ENCODE measurements at regions not wholly inside any gene's neighbourhood (a gene's known extent, or its start where the extent isn't known, plus 50 kb on each side); places are given as distances from the start of the nearest gene placed in this dataset.

GRCh38 chr4:170227928-170228327 lies 138.2 kb upstream of the AADAT start:
- no peak overlapping the region for H3K27ac ChIP-seq (ENCODE audit: low read depth, low read length, poor library complexity, severe bottlenecking)
- no peaks in the 10 kb centered on the region for H3K27me3 ChIP-seq (ENCODE audit: insufficient read depth, low read length)
- H3K4me2 ChIP-seq (ENCODE audit: low read length): no peak overlapping the region
- H3K4me1 ChIP-seq (ENCODE audit: insufficient read depth, low read length, severe bottlenecking): no peaks in the 10 kb centered on the region
- H3K36me3 ChIP-seq (ENCODE audit: insufficient read depth, low read length): no peaks in the 10 kb centered on the region
- H3K4me3 ChIP-seq (ENCODE audit: low read depth, low read length, poor library complexity, severe bottlenecking): no peak overlapping the region
- H3K79me2 ChIP-seq (ENCODE audit: insufficient read depth, low read length): no peaks in the 10 kb centered on the region
- H3K9ac ChIP-seq (ENCODE audit: low read length): no peak overlapping the region
- H3K9me3 ChIP-seq (ENCODE audit: low read length): no peaks in the 10 kb centered on the region
- no peaks in the 10 kb centered on the region for H3K9me2 ChIP-seq (ENCODE audit: low read depth, low read length)
- no peaks in the 10 kb centered on the region for H3F3A ChIP-seq (ENCODE audit: insufficient read depth, low read length)
- no peak for TF ChIP-seq EZH2 (IDR thresholded peaks at IDR 0.05; ENCODE audit: borderline replicate concordance, low read length)
- TF ChIP-seq, protein P1, sequence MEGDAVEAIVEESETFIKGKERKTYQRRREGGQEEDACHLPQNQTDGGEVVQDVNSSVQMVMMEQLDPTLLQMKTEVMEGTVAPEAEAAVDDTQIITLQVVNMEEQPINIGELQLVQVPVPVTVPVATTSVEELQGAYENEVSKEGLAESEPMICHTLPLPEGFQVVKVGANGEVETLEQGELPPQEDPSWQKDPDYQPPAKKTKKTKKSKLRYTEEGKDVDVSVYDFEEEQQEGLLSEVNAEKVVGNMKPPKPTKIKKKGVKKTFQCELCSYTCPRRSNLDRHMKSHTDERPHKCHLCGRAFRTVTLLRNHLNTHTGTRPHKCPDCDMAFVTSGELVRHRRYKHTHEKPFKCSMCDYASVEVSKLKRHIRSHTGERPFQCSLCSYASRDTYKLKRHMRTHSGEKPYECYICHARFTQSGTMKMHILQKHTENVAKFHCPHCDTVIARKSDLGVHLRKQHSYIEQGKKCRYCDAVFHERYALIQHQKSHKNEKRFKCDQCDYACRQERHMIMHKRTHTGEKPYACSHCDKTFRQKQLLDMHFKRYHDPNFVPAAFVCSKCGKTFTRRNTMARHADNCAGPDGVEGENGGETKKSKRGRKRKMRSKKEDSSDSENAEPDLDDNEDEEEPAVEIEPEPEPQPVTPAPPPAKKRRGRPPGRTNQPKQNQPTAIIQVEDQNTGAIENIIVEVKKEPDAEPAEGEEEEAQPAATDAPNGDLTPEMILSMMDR (IDR thresholded peaks at IDR 0.05; ENCODE audit: low read length): no peak
- no peaks in the 10 kb centered on the region for H4K20me1 ChIP-seq (ENCODE audit: insufficient read depth, low read length)
- no peak overlapping the region for H2AFZ ChIP-seq (ENCODE audit: low read length)

DNA sequence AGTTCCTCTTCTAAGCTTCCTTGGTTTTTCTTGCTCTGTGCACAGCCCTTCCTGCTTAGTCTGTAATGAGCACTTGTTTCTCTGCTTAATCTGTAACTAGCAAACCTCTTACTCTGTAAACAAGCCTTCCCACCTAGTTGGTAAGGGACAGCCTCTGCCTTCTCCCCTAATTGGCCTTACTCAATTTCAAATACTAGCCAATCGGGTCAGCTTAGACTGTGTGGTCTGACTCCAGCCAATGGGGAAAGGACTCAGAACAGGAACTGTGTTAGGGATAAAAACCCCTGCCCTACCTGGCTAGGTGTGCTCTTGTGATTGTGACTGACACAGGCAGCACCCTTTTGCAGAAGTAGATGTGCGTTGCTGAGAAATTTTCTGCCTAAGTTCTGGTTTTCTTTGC lies 136.5 kb upstream of the AADAT start:
- H3K36me3 ChIP-seq (ENCODE audit: insufficient read depth, low read length): no peaks in the 10 kb centered on the region
- no peaks in the 10 kb centered on the region for H3K27me3 ChIP-seq (ENCODE audit: insufficient read depth, low read length)
- no peaks in the 10 kb centered on the region for H3K9me2 ChIP-seq (ENCODE audit: low read depth, low read length)
- TF ChIP-seq, protein P1 (IDR thresholded peaks at IDR 0.05; ENCODE audit: low read length): no peak
- TF ChIP-seq EZH2 (IDR thresholded peaks at IDR 0.05; ENCODE audit: borderline replicate concordance, low read length): no peak
- H2AFZ ChIP-seq (ENCODE audit: low read length): no peak overlapping the region
- H3K4me2 ChIP-seq (ENCODE audit: low read length): no peak overlapping the region
- H3K9ac ChIP-seq (ENCODE audit: low read length): no peak overlapping the region
- H3K79me2 ChIP-seq (ENCODE audit: insufficient read depth, low read length): no peaks in the 10 kb centered on the region
- H3K9me3 ChIP-seq (ENCODE audit: low read length): no peaks in the 10 kb centered on the region
- H3K4me1 ChIP-seq (ENCODE audit: insufficient read depth, low read length, severe bottlenecking): no peaks in the 10 kb centered on the region
- H3K4me3 ChIP-seq (ENCODE audit: low read depth, low read length, poor library complexity, severe bottlenecking): no peak overlapping the region
- H3K27ac ChIP-seq (ENCODE audit: low read depth, low read length, poor library complexity, severe bottlenecking): no peak overlapping the region
- no peaks in the 10 kb centered on the region for H3F3A ChIP-seq (ENCODE audit: insufficient read depth, low read length)
- no peaks in the 10 kb centered on the region for H4K20me1 ChIP-seq (ENCODE audit: insufficient read depth, low read length)

DNA sequence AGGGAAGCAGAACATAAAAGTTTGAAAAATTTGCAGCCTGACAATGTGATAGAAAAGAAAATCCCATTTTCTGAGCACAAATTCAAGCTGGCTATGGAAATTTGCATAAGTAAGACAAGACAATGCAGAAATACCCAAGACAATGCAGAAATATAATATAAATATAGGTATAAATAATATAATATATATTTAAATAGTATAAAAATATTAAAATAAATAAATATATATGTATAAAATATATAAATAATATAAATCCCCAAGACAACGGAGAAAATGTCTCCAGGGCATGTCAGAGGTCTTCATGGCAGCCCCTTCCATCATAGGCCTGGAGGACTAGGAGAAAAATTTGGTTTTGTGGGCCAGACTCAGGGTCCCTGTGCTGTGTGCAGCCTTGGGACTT lies 125.0 kb upstream of the AADAT start:
- Histone ChIP-seq H3K4me2 (ENCODE audit: low read length) (no peak overlapping the region), H3K9me2 (ENCODE audit: low read depth, low read length) (no peaks in the 10 kb centered on the region), H3K4me3 (ENCODE audit: low read depth, low read length, poor library complexity, severe bottlenecking) (no peak overlapping the region), H3K9me3 (ENCODE audit: low read length) (0 out of 2 replicates have a peak, but pooled peaks cover 3% of the 10 kb centered on the region), H4K20me1 (ENCODE audit: insufficient read depth, low read length) (no peaks in the 10 kb centered on the region), H3K9ac (ENCODE audit: low read length) (no peak overlapping the region), H3K79me2 (ENCODE audit: insufficient read depth, low read length) (no peaks in the 10 kb centered on the region), H2AFZ (ENCODE audit: low read length) (no peak overlapping the region), H3K36me3 (ENCODE audit: insufficient read depth, low read length) (no peaks in the 10 kb centered on the region), H3F3A (ENCODE audit: insufficient read depth, low read length) (no peaks in the 10 kb centered on the region), H3K27ac (ENCODE audit: low read depth, low read length, poor library complexity, severe bottlenecking) (no peak overlapping the region), H3K27me3 (ENCODE audit: insufficient read depth, low read length) (no peaks in the 10 kb centered on the region), H3K4me1 (ENCODE audit: insufficient read depth, low read length, severe bottlenecking) (no peaks in the 10 kb centered on the region)
- TF ChIP-seq EZH2 (IDR thresholded peaks at IDR 0.05; ENCODE audit: borderline replicate concordance, low read length): no peak
- TF ChIP-seq, protein P1 (IDR thresholded peaks at IDR 0.05; ENCODE audit: low read length): no peak

Data from OCI-LY1 (cell line).